Hindlimb muscle (tissue), 1 donor: ENCODE measurements at regions not wholly inside any gene's neighbourhood (a gene's known extent, or its start where the extent isn't known, plus 50 kb on each side); places are given as distances from the start of the nearest gene placed in this dataset.
"Not testable (repeated sequence)": the region's sequence is repeated elsewhere in the genome, so short reads cannot be mapped to it uniquely, and the experiment has no call there.

Experiments
- DNase-seq: peaks from one replicate; pipeline ENCODE4 v3.0.0-alpha.2; 2013

DNA sequence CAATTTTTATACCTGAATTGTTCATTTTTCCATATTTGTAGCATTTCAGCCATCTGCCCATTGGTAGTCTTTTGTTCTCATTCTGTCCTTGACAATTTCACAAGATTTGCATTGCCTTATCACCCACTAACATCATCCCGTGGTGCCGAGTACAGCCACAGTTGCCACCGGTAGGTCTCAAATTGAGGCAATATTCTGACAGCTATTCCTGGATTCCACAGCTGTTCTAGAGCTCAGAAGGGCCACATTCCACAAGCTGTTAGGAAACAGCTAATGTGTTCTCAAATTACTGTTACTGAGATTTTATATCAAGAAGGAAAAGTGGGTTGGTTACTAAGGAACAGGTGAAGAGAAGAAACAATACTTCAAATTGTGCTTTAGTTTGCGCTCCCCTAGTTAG lies 178.8 kb downstream of the RPRM start:
- DNase-seq = no peak

DNA sequence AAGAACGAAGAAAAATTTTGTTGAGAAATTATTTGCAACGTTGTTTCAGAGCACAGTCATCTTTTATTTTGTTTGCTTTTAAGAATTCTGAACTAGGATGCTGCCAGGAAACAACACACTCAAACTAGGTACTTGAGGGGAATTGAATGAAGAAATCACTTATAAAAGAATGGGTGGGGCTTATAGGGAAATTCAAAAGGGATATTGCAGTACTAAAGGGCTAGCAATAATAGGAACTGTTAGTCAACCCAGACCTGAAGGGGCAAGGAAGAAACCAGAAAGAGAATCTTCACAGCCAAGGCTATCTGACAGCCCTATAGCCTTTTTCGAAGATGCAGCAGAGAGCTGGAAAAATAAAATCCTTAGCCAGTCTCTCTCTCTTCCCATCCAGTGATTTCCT lies 179.3 kb downstream of the RPRM start:
- DNase-seq = no peak

DNA sequence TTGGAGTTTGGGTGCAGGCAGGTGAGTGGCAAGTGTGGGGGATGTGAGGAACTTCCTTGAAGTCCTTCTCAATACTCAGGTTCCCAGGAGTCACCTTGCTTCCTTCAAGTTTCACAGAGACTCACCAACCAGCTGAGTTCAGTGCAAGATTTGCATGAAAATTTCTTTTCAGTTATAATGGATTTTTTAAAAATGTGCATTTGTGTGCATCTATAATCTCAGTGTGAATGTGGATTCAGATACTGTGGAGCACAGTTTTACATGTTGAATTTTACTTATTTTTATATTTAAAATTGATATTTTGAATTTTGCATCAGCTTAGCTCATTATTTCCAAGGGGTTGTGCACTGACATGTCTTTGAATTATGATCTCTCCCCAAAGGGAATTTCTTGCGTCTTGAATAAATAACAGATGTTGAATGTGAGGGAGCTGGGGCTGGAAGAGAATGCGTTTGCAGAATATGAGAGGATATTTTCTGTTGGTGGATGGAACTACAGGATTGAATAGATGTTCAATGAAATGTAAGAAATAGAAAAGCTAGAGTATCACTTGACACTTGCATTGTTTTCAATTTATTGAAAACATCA lies 184.3 kb downstream of the RPRM start:
- peak; percentile 9 for DNase-seq

DNA sequence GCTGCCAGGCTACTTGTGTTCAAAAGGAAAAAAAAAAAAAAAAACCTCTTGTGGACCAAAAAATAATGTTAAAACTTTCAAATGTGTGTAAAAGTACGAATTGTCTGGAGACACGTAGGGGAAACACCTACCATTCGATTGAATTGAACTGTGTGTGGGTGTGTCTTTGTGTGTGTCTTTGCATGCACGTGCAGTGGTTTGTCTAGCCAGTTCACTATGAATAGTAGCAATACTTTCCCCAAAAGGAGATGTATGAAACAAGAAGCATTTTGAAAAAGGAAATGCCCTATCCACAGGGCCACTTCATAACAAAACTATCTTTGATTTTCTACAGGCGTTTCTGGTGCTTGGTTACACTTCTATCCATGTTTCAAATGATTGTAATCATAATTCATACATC lies 186.8 kb downstream of the RPRM start:
- no peak for DNase-seq

DNA sequence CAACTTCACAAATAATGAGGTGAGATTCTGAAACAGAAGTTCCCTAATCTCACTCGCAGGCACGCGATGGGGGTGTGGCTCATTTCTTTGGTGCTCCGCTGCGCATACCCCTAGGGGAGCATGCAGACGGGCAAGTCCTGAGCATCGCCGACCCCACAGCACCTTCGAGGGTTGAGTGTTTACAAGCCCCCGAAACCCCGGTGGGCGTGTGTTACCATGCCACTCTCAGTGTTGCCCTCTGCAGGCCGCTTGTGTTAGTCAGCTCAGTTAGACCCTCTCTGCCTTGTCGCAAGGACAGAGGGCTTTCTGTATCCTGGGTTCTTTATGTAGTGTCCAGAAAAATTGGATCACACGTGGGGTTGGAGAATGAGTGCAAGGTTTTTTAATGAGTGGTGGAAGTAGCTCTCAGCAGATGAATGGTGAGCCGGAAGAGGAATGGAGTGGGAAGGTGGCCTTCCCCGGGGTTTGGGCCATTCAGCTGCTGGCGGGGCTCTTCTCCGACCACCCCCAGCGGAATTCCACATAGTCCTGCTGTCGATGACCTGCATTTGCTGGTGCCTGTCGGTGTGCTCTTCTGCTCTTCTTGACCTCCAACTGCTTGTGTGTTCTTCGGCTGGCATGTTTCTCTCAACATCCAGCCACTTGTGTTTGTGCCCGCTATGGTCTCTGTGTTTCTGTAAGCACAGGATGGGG lies 191.3 kb downstream of the RPRM start:
- no peak for DNase-seq

DNA sequence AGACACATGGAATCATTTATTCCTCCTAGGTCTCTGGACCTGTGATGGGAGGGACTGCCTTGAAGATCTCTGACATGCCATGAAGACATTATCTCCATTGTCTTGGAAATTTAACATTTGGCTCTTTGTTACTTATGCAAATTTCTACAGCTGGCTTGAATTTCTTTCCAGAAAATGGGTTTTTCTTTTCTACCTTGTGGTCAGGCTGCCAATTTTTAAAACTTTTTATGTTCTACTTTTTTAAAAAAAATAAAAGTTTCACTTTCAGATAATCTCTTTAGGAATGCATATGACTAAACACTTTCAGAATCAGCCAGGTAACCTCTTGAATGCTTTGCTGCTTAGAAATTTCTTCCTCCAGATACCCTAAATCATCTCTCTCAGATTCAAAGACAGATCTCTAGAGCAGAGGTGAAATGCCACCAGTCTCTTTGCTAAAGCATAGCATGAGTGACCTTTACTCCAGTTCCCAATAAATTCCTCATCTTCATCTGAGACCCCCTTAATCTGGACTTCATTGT lies 209.6 kb downstream of the RPRM start:
- DNase-seq = no peak

DNA sequence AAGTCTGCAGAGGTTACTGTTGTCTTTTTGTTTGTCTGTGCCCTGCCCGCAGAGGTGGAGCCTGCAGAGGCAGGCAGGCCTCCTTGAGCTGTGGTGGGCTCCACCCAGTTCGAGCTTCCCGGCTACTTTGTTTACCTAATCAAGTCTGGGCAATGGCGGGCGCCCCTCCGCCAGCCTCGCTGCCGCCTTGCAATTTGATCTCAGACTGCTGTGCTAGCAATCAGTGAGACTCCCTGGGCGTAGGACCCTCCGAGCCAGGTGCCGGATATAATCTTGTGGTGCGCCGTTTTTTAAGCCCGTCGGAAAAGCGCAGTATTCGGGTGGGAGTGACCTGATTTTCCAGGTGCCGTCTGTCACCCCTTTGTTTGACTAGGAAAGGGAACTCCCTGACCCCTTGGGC lies 221.7 kb downstream of the RPRM start:
- DNase-seq = not testable (repeated sequence)

DNA sequence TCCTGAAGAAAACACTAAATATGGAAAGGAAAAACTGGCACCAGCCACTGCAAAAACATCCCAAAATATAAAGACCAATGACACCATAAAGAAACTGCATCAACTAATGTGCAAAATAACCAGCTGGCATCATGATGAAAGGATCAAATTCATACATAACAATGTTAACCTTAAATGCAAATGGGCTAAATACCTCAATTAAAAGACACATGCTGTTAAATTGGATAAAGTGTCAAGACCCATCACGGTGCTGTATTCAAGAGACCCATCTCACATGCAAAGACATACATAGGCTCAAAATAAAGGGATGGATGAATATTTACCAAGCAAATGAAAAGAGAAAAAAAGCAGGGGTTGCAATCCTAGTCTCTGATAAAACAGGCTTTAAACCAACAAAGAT lies 231.9 kb downstream of the RPRM start:
- DNase-seq = not testable (repeated sequence)

DNA sequence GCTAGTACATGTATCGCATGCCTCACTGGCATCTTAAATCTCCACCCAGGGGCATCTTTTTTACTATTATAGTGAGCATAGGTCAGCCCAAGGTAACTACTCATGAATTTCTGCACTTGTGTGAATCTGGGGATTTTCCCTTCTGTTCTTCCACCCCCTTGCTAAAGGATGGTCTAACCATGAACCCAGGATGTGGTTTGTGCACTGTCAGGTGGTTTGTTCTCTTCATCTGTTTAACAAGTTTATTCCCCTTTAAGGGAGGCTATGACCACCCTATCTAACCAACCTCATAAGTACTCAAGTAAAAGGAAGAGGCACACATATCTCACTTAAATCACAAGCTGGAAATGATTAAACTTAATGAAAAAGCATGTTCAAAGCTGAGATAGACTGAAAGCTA lies 243.0 kb downstream of the RPRM start:
- DNase-seq = no peak

DNA sequence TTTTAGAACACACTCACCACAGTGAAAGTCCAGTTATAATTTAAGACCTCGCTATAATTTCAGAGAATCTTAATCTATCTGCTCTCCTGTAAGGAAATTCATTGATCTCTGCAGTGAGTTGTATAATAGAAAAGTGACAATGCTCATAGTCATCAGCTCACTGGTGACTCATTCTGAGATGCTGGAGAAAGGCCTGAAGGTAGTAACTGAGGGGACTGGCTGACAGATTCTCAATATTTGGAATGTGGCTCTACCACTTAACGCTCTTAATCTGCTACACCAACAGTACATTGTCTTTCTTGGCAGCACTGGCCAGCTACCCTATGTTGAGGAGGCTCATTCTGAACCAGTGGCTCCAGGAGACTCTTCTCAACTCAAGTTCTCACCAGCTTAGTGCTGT lies 246.1 kb downstream of the RPRM start:
- DNase-seq = no peak

DNA sequence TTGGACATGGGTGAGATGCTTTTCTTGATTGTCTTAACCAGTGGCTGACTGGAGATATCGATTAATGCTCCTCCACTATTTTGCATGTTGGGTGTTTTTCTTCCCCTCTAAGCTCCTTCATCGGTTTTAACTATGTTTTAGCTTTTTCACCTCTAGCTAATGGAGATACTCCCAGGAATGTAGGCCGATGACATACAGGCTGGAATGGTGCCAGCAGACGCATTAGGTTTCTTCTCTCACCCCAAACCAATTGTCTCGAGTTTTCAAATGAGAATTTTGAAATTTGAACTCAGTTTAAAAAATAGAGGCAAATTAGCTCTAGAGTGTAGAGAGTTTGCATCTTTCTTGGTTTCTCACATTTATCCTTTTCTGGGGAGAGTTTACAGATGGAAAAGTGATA lies 247.6 kb downstream of the RPRM start:
- DNase-seq = peak; percentile 8

DNA sequence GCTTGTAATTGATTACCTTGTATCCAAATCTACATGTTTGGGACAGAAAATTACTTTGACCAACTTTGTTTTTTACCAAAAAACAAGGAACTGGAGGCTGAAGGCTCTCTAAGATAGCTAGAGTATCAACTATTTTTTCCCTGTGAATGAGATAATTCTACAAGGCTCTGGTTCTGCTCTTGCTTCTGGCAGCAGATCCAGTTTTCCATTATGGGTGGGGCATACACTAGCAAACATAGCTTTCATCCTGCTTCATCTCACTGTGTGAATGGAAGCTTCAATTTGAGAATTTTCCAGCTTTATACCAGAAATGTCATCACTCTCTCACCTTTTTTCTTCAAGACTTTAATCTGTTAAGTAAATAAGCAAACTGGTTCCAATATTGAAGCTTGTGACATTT lies 249.7 kb downstream of the RPRM start:
- DNase-seq = peak; percentile 2

DNA sequence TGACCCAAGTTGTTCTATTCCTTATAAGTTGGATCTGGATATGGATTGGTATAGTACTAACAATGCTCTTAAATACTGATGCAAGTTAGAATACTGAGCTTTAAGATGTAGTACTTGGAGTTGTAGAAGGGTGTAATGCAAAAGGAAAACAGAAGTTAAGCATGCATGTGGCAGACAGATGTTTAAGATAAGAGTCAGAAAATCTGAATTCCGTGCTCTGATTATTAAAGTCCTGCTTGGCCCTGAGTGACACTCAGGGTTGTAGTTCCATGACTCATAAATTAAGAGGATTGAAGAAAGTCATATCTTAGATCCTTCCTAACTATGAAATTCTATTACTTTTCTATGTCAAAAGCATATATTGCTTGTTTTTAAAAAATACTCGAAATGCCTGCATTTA lies 250.6 kb downstream of the RPRM start:
- no peak for DNase-seq

DNA sequence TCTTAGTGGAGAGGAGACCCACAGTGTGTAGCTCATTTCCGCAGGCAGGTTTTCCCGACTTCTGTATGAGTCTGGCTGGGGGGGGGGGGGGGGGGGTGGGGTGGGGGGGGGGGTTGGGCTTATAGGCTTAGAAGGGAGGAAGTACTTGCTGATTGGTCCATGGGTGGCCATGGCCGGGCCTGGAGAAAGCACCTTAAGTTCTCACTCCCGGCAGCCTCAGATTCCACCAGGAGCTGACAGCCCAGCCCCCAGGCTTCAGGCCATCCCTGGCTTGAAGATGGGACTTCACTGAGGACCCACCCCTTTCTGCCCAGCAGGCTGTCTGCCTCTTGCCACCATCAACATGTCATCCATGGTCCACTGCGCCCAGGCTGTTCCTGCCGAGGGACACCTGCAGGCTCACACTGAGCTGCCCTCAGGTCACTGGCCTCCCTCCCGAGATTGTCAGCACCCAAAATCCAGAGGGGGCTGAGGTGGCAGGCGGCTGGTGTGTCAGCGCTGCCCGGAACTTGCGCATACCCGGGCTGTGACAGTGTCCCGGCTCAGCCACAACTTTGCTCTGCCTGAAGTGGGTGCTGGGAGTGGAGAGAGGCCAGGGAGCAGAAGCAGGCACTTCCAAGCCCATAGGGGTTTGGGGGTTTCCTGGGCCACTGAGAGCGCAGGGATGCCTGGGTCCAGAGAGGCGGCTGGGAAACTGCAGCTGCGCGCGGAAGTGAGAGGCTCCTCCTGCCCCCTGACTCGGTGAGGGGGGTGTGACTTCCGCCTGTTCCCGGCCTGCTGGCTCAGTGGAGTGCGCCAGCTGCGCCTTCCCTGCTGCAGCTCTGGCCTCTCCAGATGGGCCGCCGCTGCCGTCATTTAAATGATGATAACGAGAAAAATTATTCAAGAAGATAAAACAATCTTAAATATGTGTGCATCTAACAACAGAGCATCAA lies 256.1 kb downstream of the RPRM start:
- no peak for DNase-seq

DNA sequence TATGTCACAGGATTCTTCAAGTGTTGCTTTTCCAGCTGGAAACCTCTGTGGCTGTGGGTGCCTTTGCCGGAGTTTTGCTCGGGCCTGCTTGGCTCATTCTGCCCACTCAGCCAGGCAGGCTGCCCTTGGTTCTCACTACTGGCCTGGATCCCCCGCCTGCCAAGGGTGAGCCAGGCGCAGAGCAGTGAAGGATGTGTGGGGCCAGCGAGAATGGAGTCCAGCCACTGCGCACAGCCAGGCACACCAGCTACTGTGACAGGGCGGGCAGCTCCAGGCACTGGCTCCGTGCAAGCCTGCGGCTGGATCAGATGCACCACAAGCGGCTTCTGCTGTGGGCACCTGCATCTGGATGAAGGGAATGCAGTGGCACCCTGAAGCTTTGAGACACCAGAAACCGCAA lies 257.1 kb downstream of the RPRM start:
- DNase-seq = no peak

DNA sequence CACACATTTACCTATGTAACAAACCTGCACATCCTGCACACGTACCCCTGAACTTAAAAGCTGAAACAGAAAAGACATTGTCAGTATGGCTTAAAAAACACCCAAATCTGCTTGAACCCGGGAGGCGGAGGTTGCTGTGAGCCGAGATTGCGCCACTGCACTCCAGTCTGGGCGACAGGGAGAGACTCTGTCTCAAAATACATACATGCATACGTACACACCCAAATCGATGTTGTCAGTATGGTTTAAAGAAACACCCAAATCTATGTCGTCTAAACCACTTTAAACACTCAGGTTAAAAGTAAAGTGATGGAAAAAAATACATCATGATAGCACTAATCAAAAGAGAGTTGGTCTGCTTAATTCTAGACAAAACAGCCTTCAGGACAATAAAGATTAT lies 257.5 kb downstream of the RPRM start:
- no peak for DNase-seq

DNA sequence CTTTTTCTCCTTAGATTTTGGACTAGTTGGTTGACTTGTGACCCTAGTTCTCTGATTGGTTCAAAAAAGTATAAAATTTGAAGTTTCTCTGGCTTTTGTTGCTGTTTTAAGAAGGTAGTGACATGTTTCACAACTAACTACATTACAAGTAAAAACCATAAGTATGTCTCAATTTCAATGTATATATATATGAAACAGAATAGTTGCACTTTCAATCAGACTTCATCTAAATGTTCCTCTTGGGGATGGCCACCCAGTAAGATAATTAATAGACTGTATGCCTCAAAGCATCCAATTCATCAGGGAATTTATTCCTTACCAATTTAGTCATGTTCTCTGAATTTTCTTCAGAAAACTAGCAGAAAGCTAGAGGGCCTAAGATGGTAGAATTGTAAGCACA lies 259.7 kb downstream of the RPRM start:
- DNase-seq = no peak

DNA sequence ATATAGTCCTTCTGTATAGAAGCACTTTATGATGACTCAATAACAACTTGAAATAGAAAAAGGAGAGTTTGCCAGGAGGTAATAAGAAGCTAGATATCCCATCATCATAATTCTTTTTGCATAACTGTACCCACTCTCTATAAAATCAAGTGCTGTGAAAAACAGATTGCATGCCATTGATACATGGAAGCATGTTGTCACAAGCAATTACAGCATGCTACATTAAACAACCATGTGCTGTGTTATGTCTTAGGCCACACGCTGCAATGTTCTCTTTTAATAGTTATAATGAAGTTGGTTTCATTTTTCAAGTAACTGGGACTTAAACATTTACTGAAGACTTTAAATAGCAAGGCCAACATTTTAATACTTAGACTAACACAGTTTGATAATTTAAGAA lies 264.2 kb downstream of the RPRM start:
- no peak for DNase-seq

DNA sequence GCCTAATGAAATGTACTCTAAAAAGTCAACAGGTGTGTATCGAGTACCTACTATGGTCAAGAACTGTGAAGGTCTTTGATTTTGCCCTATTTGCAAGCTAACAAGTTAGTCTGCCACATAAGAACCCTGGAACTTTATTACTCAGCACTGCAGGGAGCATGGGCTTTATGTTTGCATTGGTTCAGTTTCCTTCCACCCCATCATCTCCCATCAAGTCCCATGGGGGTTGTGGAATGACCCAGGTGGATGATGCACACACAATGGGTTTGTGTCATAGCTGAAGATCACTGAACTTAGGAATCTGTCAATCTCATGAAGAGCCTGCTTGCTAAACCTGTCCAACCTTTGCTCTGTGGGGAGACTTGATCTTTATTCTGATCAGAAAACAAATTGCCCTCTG lies 265.5 kb downstream of the RPRM start:
- DNase-seq = no peak

DNA sequence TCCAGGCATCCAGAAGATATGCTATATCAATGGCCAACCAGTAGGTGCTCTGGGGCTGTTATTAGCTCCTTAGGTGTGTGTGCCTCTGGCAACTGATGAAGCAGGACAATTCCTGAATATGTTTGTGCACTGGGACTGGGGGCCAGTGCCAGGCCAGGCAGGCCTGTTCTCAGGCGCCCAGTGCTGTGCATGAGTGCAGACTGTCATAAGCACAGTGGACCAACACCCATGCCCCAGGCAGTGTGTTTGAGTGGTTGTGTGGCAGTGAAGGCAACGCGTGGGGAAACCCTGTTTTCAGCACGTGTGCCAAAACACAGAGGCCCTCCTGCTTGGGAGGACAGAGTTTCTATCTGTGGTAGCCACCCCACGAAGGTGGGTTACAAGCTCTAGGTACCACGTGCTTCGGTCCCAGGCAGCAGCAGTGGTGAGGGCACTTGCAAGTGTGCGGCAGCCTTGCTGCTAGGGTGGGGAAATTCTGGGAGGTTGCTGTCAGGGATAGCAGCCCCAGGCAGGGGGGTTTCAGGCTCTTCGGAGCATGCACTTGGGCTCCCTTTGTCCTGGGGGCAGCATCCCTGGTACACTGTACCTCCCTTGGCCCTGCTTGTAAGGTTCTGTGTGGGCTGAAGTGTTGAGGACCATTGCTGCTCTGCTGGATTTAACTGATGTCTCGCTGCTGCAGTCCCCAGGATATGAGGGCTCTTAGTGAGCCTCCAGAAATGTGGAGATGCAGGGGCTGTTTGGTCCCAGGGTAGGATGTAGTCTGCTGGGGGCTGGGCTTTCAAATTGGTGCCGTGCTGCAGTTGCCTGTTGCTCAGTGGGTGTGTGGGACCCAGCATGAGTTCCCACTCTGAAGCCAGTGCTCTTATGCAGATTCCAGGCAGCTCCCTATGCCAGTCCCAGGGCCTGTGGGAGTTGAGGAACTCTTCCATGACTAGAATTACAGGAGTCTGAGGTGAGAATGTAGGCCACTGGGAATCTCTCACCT lies 280.9 kb downstream of the RPRM start:
- no peak for DNase-seq

DNA sequence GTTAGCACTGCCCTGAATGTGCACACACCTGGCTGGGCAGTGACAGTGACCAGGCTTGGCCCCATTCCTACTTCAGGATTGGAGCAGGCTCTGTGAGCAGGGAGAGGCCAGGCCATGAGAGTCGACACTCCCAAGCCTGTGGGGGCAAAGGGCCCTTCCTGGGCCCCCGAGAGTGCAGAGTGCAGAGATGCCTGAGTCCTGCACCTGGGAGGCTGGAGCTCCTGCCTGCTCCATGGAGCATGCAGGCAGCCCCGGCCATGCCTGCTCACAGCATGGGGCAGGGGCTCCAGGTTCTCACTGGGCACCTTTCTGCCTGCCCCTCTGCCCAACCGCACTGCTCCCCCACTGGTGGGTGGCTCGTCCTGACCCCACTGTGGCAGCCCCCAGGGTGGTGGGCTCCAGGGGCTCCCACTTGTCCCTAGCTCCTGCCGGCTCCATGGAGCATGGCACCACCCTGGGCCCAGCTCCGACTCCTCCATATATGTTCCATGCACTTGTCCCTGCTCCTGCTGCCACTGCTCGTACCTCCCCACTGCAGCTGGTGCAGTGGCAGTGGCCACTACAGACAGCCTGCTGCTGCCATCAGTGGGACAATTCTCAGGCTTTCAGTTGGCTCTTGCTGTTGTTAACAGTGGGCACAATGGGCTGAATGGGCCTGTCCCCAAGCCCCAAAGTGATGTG lies 282.0 kb downstream of the RPRM start:
- DNase-seq = no peak

DNA sequence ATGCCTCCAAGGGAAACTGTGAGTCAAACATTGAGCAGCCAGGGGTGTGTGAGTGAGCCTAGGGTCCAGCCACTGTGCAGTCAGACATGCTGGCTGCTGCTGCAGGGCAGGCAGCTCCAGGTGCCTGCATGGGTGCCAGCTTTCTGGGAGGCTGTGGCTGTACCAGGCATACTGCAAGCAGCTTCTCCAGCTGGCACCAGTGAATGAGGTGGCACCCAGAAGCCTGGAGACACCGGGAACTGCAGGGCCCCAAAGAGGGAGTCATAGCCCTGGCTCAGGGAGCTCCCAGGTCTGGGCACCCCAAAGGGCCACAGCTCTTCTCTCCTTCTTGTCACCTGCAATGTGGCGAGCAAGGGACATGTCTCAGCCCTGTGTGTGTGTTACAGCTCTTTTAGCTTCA lies 283.2 kb downstream of the RPRM start:
- DNase-seq = no peak
